ENCODE measurements at regions not wholly inside any gene's neighbourhood (a gene's known extent, or its start where the extent isn't known, plus 50 kb on each side); places are given as distances from the start of the nearest gene placed in this dataset.

DNA sequence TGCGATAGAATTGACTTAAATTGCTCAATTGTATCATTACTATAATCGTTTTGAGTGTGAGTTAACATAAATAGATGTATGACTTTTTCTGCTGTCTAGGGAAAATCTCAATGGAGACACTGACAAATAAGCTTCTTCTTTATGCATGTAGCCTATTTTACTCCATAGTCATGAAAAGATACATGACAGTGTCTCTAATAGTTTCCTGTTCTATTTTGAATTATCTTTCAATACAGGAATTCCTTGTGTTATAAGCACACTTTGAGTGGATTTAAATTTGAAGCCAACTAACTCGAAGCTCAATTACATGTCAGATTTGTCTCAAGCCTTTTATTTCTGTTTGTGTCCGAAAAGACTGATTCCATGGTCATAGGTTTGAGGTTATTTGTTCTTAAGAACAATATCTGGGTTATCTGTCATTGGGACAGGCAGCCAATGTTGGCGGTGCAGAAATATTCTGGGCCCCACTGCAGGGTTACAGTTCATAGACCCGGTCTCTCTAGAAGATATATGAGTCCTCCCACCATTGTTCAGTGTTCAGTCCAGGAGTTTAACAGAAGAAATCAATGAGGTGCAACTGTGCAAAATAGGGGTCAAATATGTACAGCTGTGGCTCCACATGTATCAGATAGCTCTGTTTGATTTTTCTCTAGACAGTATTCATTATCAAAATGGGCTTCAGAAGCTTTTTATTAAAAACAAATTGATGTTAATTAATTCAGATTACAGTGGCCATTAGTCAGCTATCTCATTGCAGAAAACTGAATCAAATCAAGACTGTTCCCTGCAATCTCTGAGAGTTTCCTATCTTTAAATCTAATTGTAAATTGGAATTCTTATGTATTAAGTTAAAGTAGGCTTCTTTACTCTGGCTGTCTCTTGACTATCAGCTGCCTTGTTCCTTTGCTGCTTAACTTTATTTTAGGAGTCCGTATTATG is 1238.8 kb downstream of the NXPH1 start:
- H3K27ac Mint-ChIP-seq = no peak overlapping the region
- H3K9me3 Mint-ChIP-seq = no peaks in the 10 kb centered on the region
- H3K4me1 Mint-ChIP-seq = no peaks in the 10 kb centered on the region
- H3K4me3 Mint-ChIP-seq = no peak overlapping the region
- Histone ChIP-seq H4K20me1 (ENCODE audit: low read depth) (no peaks in the 10 kb centered on the region), H3K27ac (no peak overlapping the region), H3K4me3 (no peak overlapping the region), H3K4me1 (no peaks in the 10 kb centered on the region), H3K9ac (no peak overlapping the region), H3K4me2 (no peak overlapping the region), H2AFZ (replicated peaks) (no peak overlapping the region), H3K36me3 (no peaks in the 10 kb centered on the region), H3K9me3 (ENCODE audit: low read depth) (no peaks in the 10 kb centered on the region), H3K79me2 (ENCODE audit: low read depth) (no peaks in the 10 kb centered on the region), H3F3A (ENCODE audit: low read depth) (no peaks in the 10 kb centered on the region), H3K27me3 (no peaks in the 10 kb centered on the region)
- TF ChIP-seq, protein P1, sequence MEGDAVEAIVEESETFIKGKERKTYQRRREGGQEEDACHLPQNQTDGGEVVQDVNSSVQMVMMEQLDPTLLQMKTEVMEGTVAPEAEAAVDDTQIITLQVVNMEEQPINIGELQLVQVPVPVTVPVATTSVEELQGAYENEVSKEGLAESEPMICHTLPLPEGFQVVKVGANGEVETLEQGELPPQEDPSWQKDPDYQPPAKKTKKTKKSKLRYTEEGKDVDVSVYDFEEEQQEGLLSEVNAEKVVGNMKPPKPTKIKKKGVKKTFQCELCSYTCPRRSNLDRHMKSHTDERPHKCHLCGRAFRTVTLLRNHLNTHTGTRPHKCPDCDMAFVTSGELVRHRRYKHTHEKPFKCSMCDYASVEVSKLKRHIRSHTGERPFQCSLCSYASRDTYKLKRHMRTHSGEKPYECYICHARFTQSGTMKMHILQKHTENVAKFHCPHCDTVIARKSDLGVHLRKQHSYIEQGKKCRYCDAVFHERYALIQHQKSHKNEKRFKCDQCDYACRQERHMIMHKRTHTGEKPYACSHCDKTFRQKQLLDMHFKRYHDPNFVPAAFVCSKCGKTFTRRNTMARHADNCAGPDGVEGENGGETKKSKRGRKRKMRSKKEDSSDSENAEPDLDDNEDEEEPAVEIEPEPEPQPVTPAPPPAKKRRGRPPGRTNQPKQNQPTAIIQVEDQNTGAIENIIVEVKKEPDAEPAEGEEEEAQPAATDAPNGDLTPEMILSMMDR (IDR thresholded peaks at IDR 0.05) = no peak
- TF ChIP-seq EZH2phosphoT487 (IDR thresholded peaks at IDR 0.05) (no peak), EZH2 (IDR thresholded peaks at IDR 0.05) (no peak)
- no peaks in the 10 kb centered on the region for H3K27me3 Mint-ChIP-seq (ENCODE audit: insufficient read depth, low read depth)
- DNase-seq (ENCODE audit: low spot score) = no peak
- H3K36me3 Mint-ChIP-seq = no peaks in the 10 kb centered on the region

DNA sequence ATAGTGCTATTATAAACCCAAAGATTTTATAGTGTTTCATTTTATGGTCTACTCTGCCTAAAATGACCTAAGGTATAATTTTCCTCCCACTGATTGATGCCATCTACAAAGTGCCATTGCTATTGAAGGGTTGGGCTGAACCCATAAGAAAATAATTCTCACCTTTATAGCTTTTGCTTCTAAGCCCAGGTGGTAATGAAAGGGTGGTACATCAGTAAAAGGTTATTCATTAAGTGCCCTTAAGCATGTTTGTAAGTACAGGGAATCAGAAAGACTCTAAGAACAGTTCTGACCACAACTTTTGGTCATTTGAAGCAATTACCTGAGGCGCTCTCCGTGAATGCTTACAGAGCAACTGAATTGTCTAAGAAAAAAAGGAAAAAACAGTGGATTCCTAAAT is 1247.3 kb downstream of the NXPH1 start:
- no peaks in the 10 kb centered on the region for H4K20me1 ChIP-seq (ENCODE audit: low read depth)
- Mint-ChIP-seq H3K27ac (no peak overlapping the region), H3K27me3 (ENCODE audit: insufficient read depth, low read depth) (no peaks in the 10 kb centered on the region), H3K36me3 (no peaks in the 10 kb centered on the region), H3K4me3 (no peak overlapping the region), H3K9me3 (peaks cover 2% of the 10 kb centered on the region), H3K4me1 (peaks cover 2% of the 10 kb centered on the region)
- H3K27ac ChIP-seq = no peak overlapping the region
- H3K9me3 ChIP-seq (ENCODE audit: low read depth) = no peaks in the 10 kb centered on the region
- no peak overlapping the region for H3K4me3 ChIP-seq
- H3K4me2 ChIP-seq = no peak overlapping the region
- no peaks in the 10 kb centered on the region for H3K79me2 ChIP-seq (ENCODE audit: low read depth)
- H2AFZ ChIP-seq (replicated peaks) = no peak overlapping the region
- no peaks in the 10 kb centered on the region for H3F3A ChIP-seq (ENCODE audit: low read depth)
- H3K4me1 ChIP-seq = no peaks in the 10 kb centered on the region
- no peak overlapping the region for H3K9ac ChIP-seq
- no peaks in the 10 kb centered on the region for H3K36me3 ChIP-seq
- DNase-seq (ENCODE audit: low spot score) = no peak
- TF ChIP-seq EZH2phosphoT487 (IDR thresholded peaks at IDR 0.05) = no peak
- TF ChIP-seq EZH2 (IDR thresholded peaks at IDR 0.05) = no peak
- H3K27me3 ChIP-seq = no peaks in the 10 kb centered on the region

- Histone ChIP-seq H3K4me2 (no peak overlapping the region), H3K9ac (no peak overlapping the region), H3K27me3 (no peaks in the 10 kb centered on the region), H3K27ac (no peak overlapping the region), H3F3A (ENCODE audit: low read depth) (no peaks in the 10 kb centered on the region), H3K36me3 (no peaks in the 10 kb centered on the region), H3K4me3 (no peak overlapping the region), H4K20me1 (ENCODE audit: low read depth) (no peaks in the 10 kb centered on the region), H3K9me3 (ENCODE audit: low read depth) (no peaks in the 10 kb centered on the region), H3K79me2 (ENCODE audit: low read depth) (no peaks in the 10 kb centered on the region), H2AFZ (replicated peaks) (no peak overlapping the region), H3K4me1 (no peaks in the 10 kb centered on the region)
- H3K36me3 Mint-ChIP-seq = no peaks in the 10 kb centered on the region
- H3K4me1 Mint-ChIP-seq = peaks cover 2% of the 10 kb centered on the region
- H3K4me3 Mint-ChIP-seq = no peak overlapping the region
- no peak overlapping the region for H3K27ac Mint-ChIP-seq
- peaks cover 2% of the 10 kb centered on the region for H3K9me3 Mint-ChIP-seq
- H3K27me3 Mint-ChIP-seq (ENCODE audit: insufficient read depth, low read depth) = no peaks in the 10 kb centered on the region
- TF ChIP-seq EZH2 (IDR thresholded peaks at IDR 0.05) (no peak), EZH2phosphoT487 (IDR thresholded peaks at IDR 0.05) (no peak)
- TF ChIP-seq, protein P1 (IDR thresholded peaks at IDR 0.05) = no peak
- DNase-seq (ENCODE audit: low spot score) = no peak
Measured at GRCh38 chr7:9681284-9681683, 1247.9 kb downstream of the NXPH1 start.

DNA sequence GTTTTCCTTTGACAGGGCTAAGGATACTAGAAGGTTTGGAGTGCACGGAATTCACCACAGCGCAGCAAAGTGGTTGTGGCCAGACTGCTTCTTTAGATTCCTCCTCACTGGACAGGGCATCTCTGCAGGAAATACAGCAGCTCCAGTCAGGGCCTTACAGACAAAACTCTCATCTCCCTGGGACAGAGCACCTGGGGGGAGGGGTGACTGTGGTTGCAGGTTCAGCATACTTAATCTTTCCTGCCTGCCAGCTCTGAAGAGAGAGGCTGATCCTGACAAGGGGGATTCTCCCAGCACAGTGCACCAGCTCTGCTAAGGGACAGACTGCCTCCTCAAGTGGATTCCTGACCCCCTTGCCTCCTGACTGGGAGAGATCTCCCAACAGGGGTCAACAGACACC is 1257.9 kb downstream of the NXPH1 start:
- TF ChIP-seq, protein P1 (IDR thresholded peaks at IDR 0.05) = no peak
- TF ChIP-seq EZH2 (IDR thresholded peaks at IDR 0.05) (no peak), EZH2phosphoT487 (IDR thresholded peaks at IDR 0.05) (no peak)
- H3K4me3 ChIP-seq = no peak overlapping the region
- peak; percentile 41 for DNase-seq (ENCODE audit: low spot score)
- Mint-ChIP-seq H3K9me3 (peaks cover 6% of the 10 kb centered on the region), H3K4me3 (no peak overlapping the region), H3K4me1 (peaks cover 4% of the 10 kb centered on the region), H3K36me3 (no peaks in the 10 kb centered on the region), H3K27me3 (ENCODE audit: insufficient read depth, low read depth) (no peaks in the 10 kb centered on the region), H3K27ac (no peak overlapping the region)
- H3K9ac ChIP-seq = no peak overlapping the region
- no peak overlapping the region for H3K4me2 ChIP-seq
- no peaks in the 10 kb centered on the region for H3K27me3 ChIP-seq
- H3K36me3 ChIP-seq = no peaks in the 10 kb centered on the region
- peaks cover 10% of the 10 kb centered on the region for H3K4me1 ChIP-seq
- no peak overlapping the region for H3K27ac ChIP-seq
- H2AFZ ChIP-seq (replicated peaks) = peak overlapping the region; percentile 32
- H3K9me3 ChIP-seq (ENCODE audit: low read depth) = no peaks in the 10 kb centered on the region
- H4K20me1 ChIP-seq (ENCODE audit: low read depth) = no peaks in the 10 kb centered on the region
- H3K79me2 ChIP-seq (ENCODE audit: low read depth) = no peaks in the 10 kb centered on the region
- H3F3A ChIP-seq (ENCODE audit: low read depth) = no peaks in the 10 kb centered on the region
